ENCODE measurements at regions not wholly inside any gene's neighbourhood (a gene's known extent, or its start where the extent isn't known, plus 50 kb on each side); places are given as distances from the start of the nearest gene placed in this dataset.

DNA sequence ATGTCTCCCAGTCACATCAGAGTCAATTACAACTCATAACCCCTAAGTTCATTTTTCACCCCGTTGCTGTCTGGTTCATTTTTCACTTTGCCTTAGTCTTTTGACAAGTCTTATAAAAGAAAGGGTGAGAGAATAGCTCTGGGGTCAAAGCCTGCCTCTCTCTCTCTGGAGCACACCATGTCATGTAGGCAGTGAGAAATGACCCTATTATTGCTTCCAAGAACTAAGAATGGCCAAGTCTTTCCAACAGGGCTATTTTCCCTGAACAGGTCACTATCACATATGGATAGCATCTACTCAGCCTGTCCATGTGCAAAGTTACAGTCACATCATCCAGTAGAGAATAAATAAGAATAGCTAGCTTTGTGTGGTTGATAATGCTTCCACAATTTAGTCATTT, 655.5 kb upstream of the LRRC4C start:
- TF ChIP-seq PAX5 (IDR thresholded peaks at IDR 0.05; ENCODE audit: insufficient read depth, low read length, severe bottlenecking) (no peak), POLR2A (IDR thresholded peaks at IDR 0.05; ENCODE audit: low read depth, low read length) (no peak)
- FAIRE-seq (no peak), DNase-seq (ENCODE audit: insufficient read length, low spot score) (no peak)

DNA sequence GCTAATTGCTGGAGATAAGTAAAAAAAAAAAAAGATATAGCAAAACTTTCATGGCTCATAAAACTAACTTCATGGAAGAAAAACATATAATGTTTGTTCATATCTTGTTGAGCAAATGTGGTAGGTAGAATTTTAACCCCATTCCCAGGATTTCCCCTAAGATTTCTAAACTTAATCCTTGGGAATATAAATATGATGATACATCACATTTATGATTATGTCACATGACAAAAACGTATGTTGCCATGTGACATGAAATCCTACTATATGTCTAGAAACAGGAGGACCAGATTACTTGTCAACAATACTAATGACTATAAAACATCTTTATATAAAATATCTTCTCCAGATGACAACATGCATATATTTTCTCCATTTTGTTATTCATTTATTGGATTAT, 679.0 kb upstream of the LRRC4C start:
- FAIRE-seq (no peak), DNase-seq (ENCODE audit: insufficient read length, low spot score) (no peak)
- no peak for TF ChIP-seq TAF1 (IDR thresholded peaks at IDR 0.05; ENCODE audit: low read depth, low read length)
- no peak for TF ChIP-seq POU2F2 (IDR thresholded peaks at IDR 0.05; ENCODE audit: low read depth, low read length)
- TF ChIP-seq POLR2AphosphoS5 (IDR thresholded peaks at IDR 0.05; ENCODE audit: low read depth, low read length): no peak
- no peak for TF ChIP-seq SPI1 (IDR thresholded peaks at IDR 0.05; ENCODE audit: low read depth, low read length)
- no peak for TF ChIP-seq POLR2A (IDR thresholded peaks at IDR 0.05; ENCODE audit: low read depth, low read length)
- no peak for TF ChIP-seq PAX5 (IDR thresholded peaks at IDR 0.05; ENCODE audit: insufficient read depth, low read length, severe bottlenecking)

DNA sequence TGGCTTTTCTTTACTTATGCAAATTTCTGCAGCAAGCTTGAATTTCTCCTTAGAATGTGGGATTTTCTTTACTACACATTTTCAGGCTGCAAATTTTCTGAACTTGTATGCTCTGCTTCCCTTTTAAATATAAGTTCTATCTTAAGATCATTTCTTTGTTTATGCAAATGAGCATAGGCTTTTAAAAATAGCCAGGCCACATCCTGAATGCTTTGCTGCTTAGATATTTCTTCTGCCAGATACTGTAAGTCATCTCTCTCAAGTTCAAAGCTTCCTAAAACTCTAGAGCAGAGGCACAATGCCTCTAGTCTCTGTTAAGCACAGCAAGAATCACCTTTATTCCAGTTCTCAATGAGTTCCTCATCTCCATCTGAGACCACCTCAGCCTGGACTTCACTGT, 685.9 kb upstream of the LRRC4C start:
- DNase-seq (ENCODE audit: insufficient read length, low spot score): no peak
- no peak for TF ChIP-seq POLR2A (IDR thresholded peaks at IDR 0.05; ENCODE audit: low read depth, low read length)
- no peak for TF ChIP-seq POLR2AphosphoS5 (IDR thresholded peaks at IDR 0.05; ENCODE audit: low read depth, low read length)
- no peak for TF ChIP-seq PAX5 (IDR thresholded peaks at IDR 0.05; ENCODE audit: insufficient read depth, low read length, severe bottlenecking)
- TF ChIP-seq TAF1 (IDR thresholded peaks at IDR 0.05; ENCODE audit: low read depth, low read length): no peak
- no peak for TF ChIP-seq SPI1 (IDR thresholded peaks at IDR 0.05; ENCODE audit: low read depth, low read length)
- TF ChIP-seq POU2F2 (IDR thresholded peaks at IDR 0.05; ENCODE audit: low read depth, low read length): no peak
- FAIRE-seq: no peak

- no peak for TF ChIP-seq POLR2AphosphoS5 (IDR thresholded peaks at IDR 0.05; ENCODE audit: low read depth, low read length)
Observed at GRCh38 chr11:42161886-42162285, 702.4 kb upstream of the LRRC4C start.

GRCh38 chr11:42169191-42169590, 709.7 kb upstream of the LRRC4C start:
- FAIRE-seq: no peak
- TF ChIP-seq POLR2A (IDR thresholded peaks at IDR 0.05; ENCODE audit: low read depth, low read length) (no peak), POLR2AphosphoS5 (IDR thresholded peaks at IDR 0.05; ENCODE audit: low read depth, low read length) (no peak), PAX5 (IDR thresholded peaks at IDR 0.05; ENCODE audit: insufficient read depth, low read length, severe bottlenecking) (no peak), TAF1 (IDR thresholded peaks at IDR 0.05; ENCODE audit: low read depth, low read length) (no peak), SPI1 (IDR thresholded peaks at IDR 0.05; ENCODE audit: low read depth, low read length) (no peak), POU2F2 (IDR thresholded peaks at IDR 0.05; ENCODE audit: low read depth, low read length) (no peak)

More at GRCh38 chr11:42161886-42162285, 702.4 kb upstream of the LRRC4C start:
- no peak for DNase-seq (ENCODE audit: insufficient read length, low spot score)
- FAIRE-seq: no peak

GRCh38 chr11:42170601-42171000, 711.1 kb upstream of the LRRC4C start:
- FAIRE-seq (no peak), DNase-seq (ENCODE audit: insufficient read length, low spot score) (no peak)
- TF ChIP-seq SPI1 (IDR thresholded peaks at IDR 0.05; ENCODE audit: low read depth, low read length) (no peak), POLR2A (IDR thresholded peaks at IDR 0.05; ENCODE audit: low read depth, low read length) (no peak), POLR2AphosphoS5 (IDR thresholded peaks at IDR 0.05; ENCODE audit: low read depth, low read length) (no peak), POU2F2 (IDR thresholded peaks at IDR 0.05; ENCODE audit: low read depth, low read length) (no peak), TAF1 (IDR thresholded peaks at IDR 0.05; ENCODE audit: low read depth, low read length) (no peak), PAX5 (IDR thresholded peaks at IDR 0.05; ENCODE audit: insufficient read depth, low read length, severe bottlenecking) (no peak)

More at GRCh38 chr11:42169191-42169590, 709.7 kb upstream of the LRRC4C start:
- no peak for DNase-seq (ENCODE audit: insufficient read length, low spot score)

- FAIRE-seq (no peak), DNase-seq (ENCODE audit: insufficient read length, low spot score) (no peak)
- TF ChIP-seq POLR2AphosphoS5 (IDR thresholded peaks at IDR 0.05; ENCODE audit: low read depth, low read length) (no peak), TAF1 (IDR thresholded peaks at IDR 0.05; ENCODE audit: low read depth, low read length) (no peak), SPI1 (IDR thresholded peaks at IDR 0.05; ENCODE audit: low read depth, low read length) (no peak), PAX5 (IDR thresholded peaks at IDR 0.05; ENCODE audit: insufficient read depth, low read length, severe bottlenecking) (no peak), POLR2A (IDR thresholded peaks at IDR 0.05; ENCODE audit: low read depth, low read length) (no peak), POU2F2 (IDR thresholded peaks at IDR 0.05; ENCODE audit: low read depth, low read length) (no peak)
Observed at GRCh38 chr11:42171046-42171445, 711.6 kb upstream of the LRRC4C start.

DNA sequence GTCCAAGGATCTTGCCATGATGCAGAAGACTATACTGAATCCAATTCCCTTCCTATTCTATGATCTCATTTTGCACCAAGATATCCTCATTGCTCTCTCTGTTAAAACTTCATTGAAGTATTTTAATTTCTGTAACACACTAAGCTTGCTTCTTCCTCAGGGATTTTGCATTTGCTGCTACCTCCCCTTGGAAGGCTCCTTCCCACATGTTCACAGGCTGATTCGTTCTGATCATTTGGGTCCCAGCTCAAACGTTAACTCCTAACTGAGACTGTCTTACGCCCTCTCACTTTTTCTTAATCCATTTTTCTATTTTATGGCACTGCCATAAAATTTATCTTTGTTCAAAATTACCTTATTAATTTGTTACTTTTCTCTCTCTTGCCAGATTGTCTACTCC, 713.0 kb upstream of the LRRC4C start:
- DNase-seq (ENCODE audit: insufficient read length, low spot score): no peak
- TF ChIP-seq SPI1 (IDR thresholded peaks at IDR 0.05; ENCODE audit: low read depth, low read length) (no peak), TAF1 (IDR thresholded peaks at IDR 0.05; ENCODE audit: low read depth, low read length) (no peak), POLR2A (IDR thresholded peaks at IDR 0.05; ENCODE audit: low read depth, low read length) (no peak), POU2F2 (IDR thresholded peaks at IDR 0.05; ENCODE audit: low read depth, low read length) (no peak), POLR2AphosphoS5 (IDR thresholded peaks at IDR 0.05; ENCODE audit: low read depth, low read length) (no peak), PAX5 (IDR thresholded peaks at IDR 0.05; ENCODE audit: insufficient read depth, low read length, severe bottlenecking) (no peak)
- no peak for FAIRE-seq

DNA sequence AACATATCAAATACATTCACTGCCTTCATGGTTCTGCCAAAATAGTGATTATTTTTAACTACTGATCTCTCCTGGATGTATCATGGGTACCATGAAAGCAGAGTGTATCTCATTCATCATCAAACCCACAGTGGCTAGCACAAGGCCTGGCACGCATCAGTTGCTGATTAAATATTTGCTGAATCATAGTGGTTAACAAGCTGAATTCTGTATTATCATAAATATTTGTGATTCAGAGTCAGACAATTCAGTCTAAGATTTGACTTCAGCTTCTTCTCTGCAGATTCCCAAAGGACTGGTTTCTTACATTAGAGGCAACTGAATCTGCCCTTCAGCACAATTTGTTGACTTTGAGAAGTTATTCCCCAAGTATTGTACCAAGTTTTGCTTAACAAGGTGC, 715.8 kb upstream of the LRRC4C start:
- DNase-seq (ENCODE audit: insufficient read length, low spot score) (no peak), FAIRE-seq (no peak)
- TF ChIP-seq POLR2AphosphoS5 (IDR thresholded peaks at IDR 0.05; ENCODE audit: low read depth, low read length): no peak
- TF ChIP-seq SPI1 (IDR thresholded peaks at IDR 0.05; ENCODE audit: low read depth, low read length): no peak
- TF ChIP-seq POLR2A (IDR thresholded peaks at IDR 0.05; ENCODE audit: low read depth, low read length): no peak
- no peak for TF ChIP-seq POU2F2 (IDR thresholded peaks at IDR 0.05; ENCODE audit: low read depth, low read length)
- TF ChIP-seq PAX5 (IDR thresholded peaks at IDR 0.05; ENCODE audit: insufficient read depth, low read length, severe bottlenecking): no peak
- TF ChIP-seq TAF1 (IDR thresholded peaks at IDR 0.05; ENCODE audit: low read depth, low read length): no peak

GRCh38 chr11:42179216-42179615, 719.8 kb upstream of the LRRC4C start:
- no peak for DNase-seq (ENCODE audit: insufficient read length, low spot score)
- TF ChIP-seq PAX5 (IDR thresholded peaks at IDR 0.05; ENCODE audit: insufficient read depth, low read length, severe bottlenecking) (no peak), TAF1 (IDR thresholded peaks at IDR 0.05; ENCODE audit: low read depth, low read length) (no peak), POLR2A (IDR thresholded peaks at IDR 0.05; ENCODE audit: low read depth, low read length) (no peak), POU2F2 (IDR thresholded peaks at IDR 0.05; ENCODE audit: low read depth, low read length) (no peak), SPI1 (IDR thresholded peaks at IDR 0.05; ENCODE audit: low read depth, low read length) (no peak), POLR2AphosphoS5 (IDR thresholded peaks at IDR 0.05; ENCODE audit: low read depth, low read length) (no peak)
- FAIRE-seq: no peak

Data from GM12891 (cell line).